ENCODE measurements at regions not wholly inside any gene's neighbourhood (a gene's known extent, or its start where the extent isn't known, plus 50 kb on each side); places are given as distances from the start of the nearest gene placed in this dataset.

DNA sequence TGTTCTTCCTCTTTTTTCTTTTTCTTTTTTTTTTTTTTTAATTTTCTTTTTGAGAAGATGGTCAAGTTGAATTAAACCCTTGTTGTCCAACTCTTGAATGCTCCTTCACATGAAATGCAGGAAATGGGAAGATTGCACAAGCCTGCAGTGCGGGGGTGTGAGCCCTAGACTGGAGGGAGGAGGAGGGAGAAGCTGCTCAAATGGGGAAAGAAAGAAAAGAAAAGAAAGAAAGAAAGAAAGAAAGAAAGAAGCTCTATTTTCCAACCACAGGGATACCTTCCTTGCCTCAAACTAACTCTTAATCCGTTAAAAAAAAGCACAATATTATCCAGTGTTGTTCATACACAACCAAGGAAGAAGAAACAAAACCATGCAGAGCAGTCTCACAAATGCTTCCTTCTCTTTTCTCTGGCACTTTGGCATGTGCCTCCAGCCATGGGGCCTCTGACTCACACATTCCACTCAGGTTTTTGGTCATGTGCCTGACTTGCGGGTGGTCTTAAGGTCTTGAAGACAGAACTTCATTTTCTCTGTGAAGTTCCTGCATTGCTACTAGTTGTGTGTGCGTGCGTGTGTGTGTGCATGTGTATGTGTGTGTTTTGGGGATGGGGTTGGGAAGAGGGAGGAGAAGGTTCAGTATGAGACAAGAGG lies 276.1 kb downstream of the RPS6KC1 start:
- no peaks in the 10 kb centered on the region for H3K79me1 ChIP-seq (ENCODE audit: low read depth in 1 of 2, low read length in 2 of 2)
- H3K4me2 ChIP-seq (ENCODE audit: low read depth, low read length), result peak overlapping the region; percentile 31
- H2AFZ ChIP-seq (replicated peaks; ENCODE audit: low read length, poor library complexity), result peak overlapping the region; percentile 68
- ATAC-seq (ENCODE audit: low read depth) (peak; percentile 83), DNase-seq (peak; percentile 86)
- H3K14ac ChIP-seq (replicated peaks; ENCODE audit: low read depth, low read length), result 0 out of 2 replicates have a peak overlapping the region, but pooled peaks have one; percentile 43
- dilution Hi-C loops (cut with HindIII; ENCODE audit: low sequenced_read_pairs, unreplicated experiment), result no loop called here
- H3K9me3 ChIP-seq (ENCODE audit: control insufficient read depth, insufficient read depth, low read length), result no peaks in the 10 kb centered on the region
- H3K23ac ChIP-seq (ENCODE audit: low read depth, low read length), result no peak overlapping the region
- peak overlapping the region; percentile 24; the same call in 1 of the 2 replicates for H3K56ac ChIP-seq (ENCODE audit: extremely low read depth, insufficient read depth, low read length)
- no peaks in the 10 kb centered on the region for H3K36me3 ChIP-seq (ENCODE audit: control insufficient read depth, insufficient read depth, low read length)
- CTCF ChIA-PET, result interaction anchor here (0.5 kb wide), 1 partner anchor 1697 kb away, joined by 3 read pairs; no protein-coding TSS in a partner anchor
- H3K4ac ChIP-seq (ENCODE audit: low read depth, low read length), result peak overlapping the region; percentile 80
- WGBS, 2 experiments (ENCODE audit: extremely low coverage in 2 of 2, insufficient read length in 1 of 2), result 80% methylated on average over 3 of the region's 5 CpGs; no CpG with 5 or more reads in 1 of the 2 experiments
- TF ChIP-seq BHLHE40 (IDR thresholded peaks at IDR 0.05; ENCODE audit: low read depth, low read length) (peak; percentile 94), CHD1 (IDR thresholded peaks at IDR 0.05; ENCODE audit: low read depth, low read length) (no peak), FOS (IDR thresholded peaks at IDR 0.05; ENCODE audit: low read depth, low read length) (peak; percentile 7; the same call in 1 of the 2 replicates), MAZ (IDR thresholded peaks at IDR 0.05; ENCODE audit: borderline replicate concordance, low read depth, low read length) (peak; percentile 16; the same call in 1 of the 2 replicates), CEBPB (IDR thresholded peaks at IDR 0.05; ENCODE audit: low read depth, low read length) (peak; percentile 93), MXI1 (IDR thresholded peaks at IDR 0.05; ENCODE audit: borderline replicate concordance, low read depth, low read length) (0 out of 2 replicates have a peak, but pooled peaks have one; percentile 28), USF2 (IDR thresholded peaks at IDR 0.05; ENCODE audit: low read depth, low read length) (peak; percentile 84), SMC3 (IDR thresholded peaks at IDR 0.05; ENCODE audit: low read depth, low read length) (no peak)
- H2AK5ac ChIP-seq (ENCODE audit: low read depth, low read length), result no peak overlapping the region
- no peak overlapping the region for H2AK9ac ChIP-seq (replicated peaks; ENCODE audit: low read depth, low read length, poor library complexity)
- H3K18ac ChIP-seq (ENCODE audit: low read depth, low read length), result peak overlapping the region; percentile 72; the same call in 1 of the 2 replicates
- H4K91ac ChIP-seq (ENCODE audit: insufficient read depth, low read depth, low read length), result peak overlapping the region; percentile 49; the same call in 1 of the 2 replicates
- no peak overlapping the region for H3K4me3 ChIP-seq (ENCODE audit: insufficient read depth, low read depth, low read length)
- H2BK120ac ChIP-seq (ENCODE audit: low read depth, low read length), result peak overlapping the region; percentile 92
- H2BK15ac ChIP-seq (ENCODE audit: low read depth, low read length), result peak overlapping the region; percentile 27; the same call in 1 of the 3 replicates
- intact Hi-C loops (cut with micrococcal nuclease), result no loop called here
- no TSS peak for BruUV-seq (replicated peaks)
- peaks cover 3% of the 10 kb centered on the region; the same call in 1 of the 2 replicates for H3K9me1 ChIP-seq (ENCODE audit: insufficient read depth, low read length)
- H4K8ac ChIP-seq (ENCODE audit: low read depth in 2 of 2, low read length in 2 of 2), result peak overlapping the region; percentile 6 to 76; a peak in 3 of 4 replicates
- no peaks in the 10 kb centered on the region for H4K20me1 ChIP-seq (ENCODE audit: insufficient read depth, low read length)
- H3K27me3 ChIP-seq (ENCODE audit: control insufficient read depth, insufficient read depth, low read length), result no peaks in the 10 kb centered on the region
- H4K5ac ChIP-seq (ENCODE audit: low read depth, low read length), result no peak overlapping the region; the same call in 1 of the 2 replicates
- H2BK20ac ChIP-seq (ENCODE audit: low read depth, low read length), result peak overlapping the region; percentile 81
- in situ Hi-C loops (cut with MboI; ENCODE audit: low sequenced_read_pairs), result no loop called here
- POLR2A ChIA-PET (ENCODE audit: unreplicated experiment), result no interaction called here
- H3K4me1 ChIP-seq (ENCODE audit: control insufficient read depth, insufficient read depth, low read length), result peaks cover 2% of the 10 kb centered on the region; the same call in 1 of the 2 replicates
- H3K27ac ChIP-seq (ENCODE audit: insufficient read depth, low read length), result peak overlapping the region; percentile 23; the same call in 1 of the 2 replicates
- no peak overlapping the region for H3K9ac ChIP-seq (ENCODE audit: low read depth, low read length)
- peak overlapping the region; percentile 75 for H2BK5ac ChIP-seq (ENCODE audit: low read depth, low read length, poor library complexity, severe bottlenecking)

Measured in IMR-90 (cell line).